GM23248 (cell line): ENCODE measurements at regions not wholly inside any gene's neighbourhood (a gene's known extent, or its start where the extent isn't known, plus 50 kb on each side); places are given as distances from the start of the nearest gene placed in this dataset.

Experiments
- DNase-seq: peaks from one replicate; pipeline ENCODE4 v3.0.0-alpha.2; 2015
- H2AFZ ChIP-seq: fragments of 200-600 bp; sonication (generic); 2 replicates; pipeline ENCODE4 v1.6.1; 2016; ENCODE audit warnings: antibody characterized with exemption
- H3F3A ChIP-seq: fragments of 200-600 bp; sonication (generic); 2 replicates; pipeline ENCODE4 v1.6.1; 2016; ENCODE audit warnings: mild to moderate bottlenecking, antibody characterized with exemption, mixed run types; ENCODE audit not compliant: insufficient read depth
- H3K27ac ChIP-seq: fragments of 200-600 bp; sonication (generic); 2 replicates; pipeline ENCODE4 v1.5.1; 2016; ENCODE audit warnings: mild to moderate bottlenecking
- H3K27me3 ChIP-seq: fragments of 200-600 bp; sonication (generic); replicated peaks from 2 replicates; pipeline ENCODE4 v1.6.1; 2016; ENCODE audit warnings: mild to moderate bottlenecking; ENCODE audit not compliant: insufficient read depth
- H3K36me3 ChIP-seq: fragments of 200-600 bp; sonication (generic); 2 replicates; pipeline ENCODE4 v1.6.1; 2016; ENCODE audit warnings: low read depth, mild to moderate bottlenecking
- H3K4me1 ChIP-seq: fragments of 200-600 bp; sonication (generic); 2 replicates; pipeline ENCODE4 v1.6.1; 2016; ENCODE audit warnings: mild to moderate bottlenecking; ENCODE audit not compliant: insufficient read depth
- H3K4me2 ChIP-seq: fragments of 200-600 bp; sonication (generic); one replicate; pipeline ENCODE4 v1.6.1; 2016; ENCODE audit warnings: mild to moderate bottlenecking; ENCODE audit not compliant: unreplicated experiment
- H3K4me3 ChIP-seq: fragments of 200-600 bp; sonication (generic); 2 replicates; pipeline ENCODE4 v1.5.1; 2016; ENCODE audit warnings: mild to moderate bottlenecking
- H3K79me2 ChIP-seq: fragments of 200-600 bp; sonication (generic); 2 replicates; pipeline ENCODE4 v1.6.1; 2016; ENCODE audit warnings: mild to moderate bottlenecking; ENCODE audit not compliant: insufficient read depth
- H3K9ac ChIP-seq: fragments of 200-600 bp; sonication (generic); 2 replicates; pipeline ENCODE4 v1.6.1; 2016; ENCODE audit warnings: mild to moderate bottlenecking
- H3K9me2 ChIP-seq: fragments of 200-600 bp; sonication (generic); 2 replicates; pipeline ENCODE4 v1.6.1; 2016; ENCODE audit warnings: mixed run types, mild to moderate bottlenecking, moderate library complexity; ENCODE audit not compliant: insufficient read depth
- H3K9me3 ChIP-seq: fragments of 200-600 bp; sonication (generic); one replicate; pipeline ENCODE4 v1.6.1; 2017; ENCODE audit warnings: low read depth
- H4K20me1 ChIP-seq: fragments of 200-600 bp; sonication (generic); 2 replicates; pipeline ENCODE4 v1.6.0; 2016; ENCODE audit not compliant: insufficient read depth
- EZH2 ChIP-seq: fragments of 200-600 bp; sonication (generic); IDR thresholded peaks from 2 replicates; pipeline ENCODE4 v1.6.1; 2018; ENCODE audit warnings: antibody characterized with exemption, mild to moderate bottlenecking; ENCODE audit not compliant: insufficient read depth, poor library complexity, severe bottlenecking
- EZH2phosphoT487 ChIP-seq: fragments of 200-600 bp; sonication (generic); IDR thresholded peaks from 2 replicates; pipeline ENCODE4 v1.6.1; 2018; ENCODE audit warnings: antibody characterized with exemption, moderate library complexity, mild to moderate bottlenecking, low read depth; ENCODE audit not compliant: insufficient read depth
- WGBS, 2 experiments: methylation state at CpG; one replicate each; pipeline ENCODE4 v1.1.6; 2015 to 2017; ENCODE audit warnings: low lambda C conversion rate in 2 of 2, low coverage in 1 of 2; ENCODE audit errors: missing lambda C conversion rate in 2 of 2; 5-methylcytosine and 5-hydroxymethylcytosine counted together
- in situ Hi-C: fragments of 300-500 bp; cut with MboI; formaldehyde crosslinking; loops from 2 replicates; pipeline ENCODE4 v1.15.0; 2020

GRCh38 chr11:122334546-122335339 is 218.7 kb upstream of the BLID start:
- WGBS, 2 experiments, result 95 to 97% methylated on average over 11 of the region's 11 CpGs
- DNase-seq, result no peak
- Histone ChIP-seq H2AFZ (no peak overlapping the region), H3K27me3 (no peaks in the 10 kb centered on the region), H3K9ac (no peak overlapping the region), H3K79me2 (0 out of 2 replicates have a peak, but pooled peaks cover 16% of the 10 kb centered on the region), H3K9me2 (no peaks in the 10 kb centered on the region), H3K27ac (no peak overlapping the region), H4K20me1 (no peaks in the 10 kb centered on the region), H3K9me3 (no peaks in the 10 kb centered on the region), H3F3A (no peaks in the 10 kb centered on the region), H3K36me3 (no peaks in the 10 kb centered on the region), H3K4me3 (no peak overlapping the region), H3K4me1 (peaks cover 20% of the 10 kb centered on the region), H3K4me2 (no peak overlapping the region)
- no peak for TF ChIP-seq EZH2
- TF ChIP-seq EZH2phosphoT487, result no peak
- in situ Hi-C loops, result no loop called here

GRCh38 chr11:122333467-122333866 is 217.5 kb upstream of the BLID start:
- no peaks in the 10 kb centered on the region for H4K20me1 ChIP-seq
- H3K27me3 ChIP-seq, result no peaks in the 10 kb centered on the region
- no peak overlapping the region for H2AFZ ChIP-seq
- no peak overlapping the region for H3K4me3 ChIP-seq
- WGBS, 2 experiments, result 94 to 98% methylated on average over 4 of the region's 4 CpGs
- H3K27ac ChIP-seq, result no peak overlapping the region
- no peak overlapping the region for H3K4me2 ChIP-seq
- H3K9ac ChIP-seq, result no peak overlapping the region
- in situ Hi-C loops, result no loop called here
- no peaks in the 10 kb centered on the region for H3K9me2 ChIP-seq
- H3F3A ChIP-seq, result no peaks in the 10 kb centered on the region
- 0 out of 2 replicates have a peak, but pooled peaks cover 7% of the 10 kb centered on the region for H3K79me2 ChIP-seq
- H3K9me3 ChIP-seq, result no peaks in the 10 kb centered on the region
- peaks cover 24% of the 10 kb centered on the region for H3K4me1 ChIP-seq
- TF ChIP-seq EZH2 (no peak), EZH2phosphoT487 (no peak)
- H3K36me3 ChIP-seq, result no peaks in the 10 kb centered on the region
- no peak for DNase-seq

GRCh38 chr11:122331079-122331478 is 215.1 kb upstream of the BLID start:
- Histone ChIP-seq H3K9me2 (no peaks in the 10 kb centered on the region), H3K27me3 (no peaks in the 10 kb centered on the region), H2AFZ (no peak overlapping the region), H3F3A (no peaks in the 10 kb centered on the region), H3K4me3 (no peak overlapping the region), H3K36me3 (no peaks in the 10 kb centered on the region), H3K4me1 (peaks cover 30% of the 10 kb centered on the region), H3K79me2 (no peaks in the 10 kb centered on the region), H3K9me3 (no peaks in the 10 kb centered on the region), H4K20me1 (no peaks in the 10 kb centered on the region), H3K27ac (no peak overlapping the region), H3K9ac (no peak overlapping the region), H3K4me2 (no peak overlapping the region)
- DNase-seq, result peak; percentile 46
- 33 to 61% methylated on average over 1 of the region's 1 CpG for WGBS, 2 experiments
- no peak for TF ChIP-seq EZH2phosphoT487
- no peak for TF ChIP-seq EZH2
- in situ Hi-C loops, result no loop called here

- Histone ChIP-seq H3K4me2 (no peak overlapping the region), H3K27me3 (no peaks in the 10 kb centered on the region), H3K9ac (no peak overlapping the region), H4K20me1 (no peaks in the 10 kb centered on the region), H3K27ac (no peak overlapping the region), H3K9me3 (no peaks in the 10 kb centered on the region), H3K36me3 (no peaks in the 10 kb centered on the region), H3K79me2 (no peaks in the 10 kb centered on the region), H2AFZ (no peak overlapping the region), H3K4me1 (peaks cover 27% of the 10 kb centered on the region), H3K4me3 (no peak overlapping the region), H3K9me2 (no peaks in the 10 kb centered on the region), H3F3A (no peaks in the 10 kb centered on the region)
- in situ Hi-C loops, result no loop called here
- TF ChIP-seq EZH2 (no peak), EZH2phosphoT487 (no peak)
- 88% methylated on average over 5 of the region's 5 CpGs for WGBS, 2 experiments
- no peak for DNase-seq
These were observed 214.4 kb upstream of the BLID start for GRCh38 chr11:122330279-122330965.
